Occipital lobe (tissue), 1 donor: ENCODE measurements at regions not wholly inside any gene's neighbourhood (a gene's known extent, or its start where the extent isn't known, plus 50 kb on each side); places are given as distances from the start of the nearest gene placed in this dataset.

Experiments used
- DNase-seq: peaks from one replicate; lab custom pipeline; 2025; lab: John Stamatoyannopoulos, UW

DNA sequence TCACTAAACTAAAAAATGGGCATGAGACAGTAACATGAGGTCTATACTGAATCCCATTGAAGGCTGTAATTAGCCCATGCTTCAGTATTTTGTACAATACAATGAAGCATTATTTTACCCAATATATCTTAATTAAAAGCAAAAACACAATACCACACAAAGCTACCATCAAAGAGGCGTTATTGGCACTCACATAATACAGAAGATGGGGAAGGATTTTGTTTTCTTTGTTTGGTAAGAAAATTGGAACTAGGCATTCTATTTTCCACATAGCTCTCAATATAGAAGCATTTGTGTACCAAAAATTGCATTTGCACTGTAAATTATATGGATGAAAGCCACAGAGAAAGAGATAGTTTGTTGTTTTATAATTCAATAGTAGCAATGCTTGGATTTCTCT is 761.0 kb downstream of the EFNA5 start:
- DNase-seq, result no peak

DNA sequence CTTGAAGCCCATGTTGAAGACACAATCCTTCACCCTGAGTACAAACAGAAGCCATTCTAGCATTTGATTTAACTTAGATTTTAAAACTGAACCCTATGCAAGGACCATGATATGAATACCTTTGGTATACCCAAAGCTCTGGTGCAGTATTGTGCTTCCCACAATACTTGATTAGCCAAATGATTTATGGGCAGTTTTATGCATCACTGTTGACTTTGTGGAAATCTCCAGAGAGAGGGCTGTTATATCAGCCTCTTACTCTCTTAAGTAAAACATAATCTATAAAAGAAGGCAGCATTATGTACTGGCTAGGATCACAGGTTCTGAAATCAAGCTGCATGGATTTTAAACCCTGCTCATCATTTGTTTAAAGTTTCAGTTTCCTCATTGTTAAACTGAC is 762.8 kb downstream of the EFNA5 start:
- no peak for DNase-seq

DNA sequence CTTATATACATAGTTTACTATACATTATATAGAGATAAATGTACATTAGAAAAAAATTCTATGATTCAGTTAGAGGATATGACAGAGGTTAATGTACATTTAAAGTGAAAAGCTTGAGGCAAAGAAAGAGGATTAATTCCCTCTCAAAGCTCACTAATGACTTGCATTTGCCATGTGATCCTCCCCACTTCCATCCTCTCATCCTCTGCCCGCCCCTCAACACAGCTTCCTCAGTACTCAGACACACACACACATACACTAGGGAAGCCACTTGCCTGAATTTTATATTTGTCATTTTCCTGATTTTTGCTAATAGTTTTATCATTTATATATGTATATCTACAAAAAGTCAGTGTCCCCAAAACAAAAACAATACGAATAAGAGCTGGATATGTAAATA is 764.5 kb downstream of the EFNA5 start:
- no peak for DNase-seq

DNA sequence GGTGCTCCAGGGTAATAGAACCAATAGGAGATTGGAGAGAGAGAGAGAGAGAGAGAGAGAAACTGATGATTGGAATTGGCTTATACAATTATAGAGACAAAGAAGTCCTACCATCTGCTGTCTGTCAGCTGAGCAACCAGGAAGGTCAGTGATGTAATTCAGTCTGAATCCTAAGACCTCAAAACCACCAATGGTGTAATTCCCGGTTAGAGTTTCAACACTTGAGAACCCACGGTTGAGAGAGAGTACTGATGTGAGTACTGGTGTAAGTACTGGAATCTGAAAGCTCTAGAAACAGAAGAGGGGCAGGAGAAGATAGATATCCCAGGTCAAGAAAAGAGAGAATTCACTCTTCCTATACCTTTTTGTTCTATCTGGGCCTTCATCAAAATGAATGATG is 775.8 kb downstream of the EFNA5 start:
- no peak for DNase-seq

DNA sequence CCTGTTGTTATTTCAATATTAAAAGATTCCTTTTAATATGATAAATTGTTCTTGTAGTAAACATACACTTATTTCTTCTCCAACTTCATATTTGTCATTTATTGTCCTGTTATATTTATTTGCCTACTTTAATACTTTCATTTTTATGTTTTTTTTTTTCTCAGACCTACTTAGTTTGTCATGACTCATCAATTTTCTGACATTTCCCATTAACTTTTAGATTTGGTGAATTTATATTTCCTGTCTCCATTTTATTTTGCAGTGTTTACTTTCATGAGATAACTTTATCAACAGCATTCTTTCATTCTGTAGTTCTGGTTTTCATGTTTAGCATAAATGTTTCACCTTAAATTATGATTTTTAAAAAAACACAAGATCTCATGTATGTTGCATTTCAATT is 788.7 kb downstream of the EFNA5 start:
- DNase-seq, result no peak

DNA sequence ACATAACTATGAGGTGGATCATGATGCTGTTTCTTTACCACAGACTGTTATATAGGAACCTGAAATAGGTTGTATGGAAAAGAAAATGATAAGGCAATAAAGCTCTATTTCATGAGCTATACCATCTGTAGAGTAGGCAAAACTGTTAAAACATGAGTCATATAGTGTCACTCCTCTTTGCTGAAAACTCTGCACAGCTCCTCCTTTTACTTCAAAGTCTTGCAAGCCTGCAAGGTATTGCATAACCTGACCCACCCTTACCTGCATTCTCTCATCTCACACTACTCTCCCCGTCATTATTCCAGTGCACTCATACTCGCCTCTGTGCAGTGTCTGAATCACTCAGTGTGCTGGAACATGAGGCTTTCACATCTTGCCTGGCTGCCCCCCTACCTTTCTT is 790.1 kb downstream of the EFNA5 start:
- DNase-seq, result no peak

DNA sequence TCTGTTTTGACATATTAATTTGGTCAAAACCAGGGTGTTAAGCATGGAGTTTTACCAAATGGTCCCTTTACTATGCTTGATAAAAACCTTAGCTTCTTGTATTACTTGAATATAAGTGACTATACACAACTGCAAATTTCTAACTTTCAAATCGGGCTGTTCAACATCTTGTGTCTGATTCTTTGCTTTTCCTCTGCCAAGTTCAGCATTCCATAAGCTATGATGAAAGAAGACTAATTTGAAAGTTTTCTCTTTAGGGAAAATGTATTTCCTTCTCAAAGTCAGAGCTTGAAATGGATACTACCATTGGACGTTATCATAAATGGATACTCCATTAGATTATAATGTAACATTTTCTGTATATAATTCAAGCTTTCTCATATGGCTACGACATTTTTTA is 792.9 kb downstream of the EFNA5 start:
- no peak for DNase-seq

DNA sequence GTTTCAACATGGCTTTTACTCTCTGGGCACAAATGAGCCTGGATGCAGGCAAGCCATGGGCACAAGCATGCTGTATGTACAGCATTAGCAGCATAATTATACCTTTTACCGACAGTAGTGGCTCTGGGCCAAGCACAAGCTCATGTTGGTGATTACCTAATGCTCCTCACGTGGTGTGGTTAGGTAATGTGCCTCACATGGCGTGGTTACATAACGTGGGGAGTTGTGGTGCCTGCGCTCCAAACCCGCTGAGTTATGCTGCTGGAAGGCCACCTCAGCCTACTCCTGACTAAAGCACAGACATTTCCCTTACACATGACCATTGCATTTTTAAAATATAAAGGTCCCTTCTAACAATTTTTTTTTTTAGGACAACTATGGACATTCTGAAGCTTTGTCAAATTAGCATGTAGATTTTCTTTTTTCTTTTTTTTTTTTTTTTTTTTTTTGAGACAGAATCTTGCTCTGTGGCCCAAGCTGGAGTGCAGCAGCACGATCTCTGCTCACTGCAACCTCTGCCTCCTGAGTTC is 794.0 kb downstream of the EFNA5 start:
- DNase-seq, result no peak

DNA sequence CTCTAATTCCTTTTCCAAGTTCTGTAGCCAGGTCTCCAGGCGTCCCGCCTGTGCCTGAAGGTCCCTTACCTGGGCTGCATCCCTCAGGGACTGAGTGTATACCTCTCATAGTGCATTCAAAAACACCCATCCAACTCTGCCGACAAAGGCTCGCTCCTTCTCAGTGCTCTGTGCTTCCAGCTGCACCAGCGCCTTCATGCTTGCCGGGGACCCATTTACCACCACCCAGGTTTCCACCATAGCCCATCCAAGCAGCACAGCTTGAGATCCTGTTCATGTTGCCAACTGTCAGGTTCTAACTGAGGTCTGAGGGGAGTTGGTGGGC is 794.5 kb downstream of the EFNA5 start:
- no peak for DNase-seq

DNA sequence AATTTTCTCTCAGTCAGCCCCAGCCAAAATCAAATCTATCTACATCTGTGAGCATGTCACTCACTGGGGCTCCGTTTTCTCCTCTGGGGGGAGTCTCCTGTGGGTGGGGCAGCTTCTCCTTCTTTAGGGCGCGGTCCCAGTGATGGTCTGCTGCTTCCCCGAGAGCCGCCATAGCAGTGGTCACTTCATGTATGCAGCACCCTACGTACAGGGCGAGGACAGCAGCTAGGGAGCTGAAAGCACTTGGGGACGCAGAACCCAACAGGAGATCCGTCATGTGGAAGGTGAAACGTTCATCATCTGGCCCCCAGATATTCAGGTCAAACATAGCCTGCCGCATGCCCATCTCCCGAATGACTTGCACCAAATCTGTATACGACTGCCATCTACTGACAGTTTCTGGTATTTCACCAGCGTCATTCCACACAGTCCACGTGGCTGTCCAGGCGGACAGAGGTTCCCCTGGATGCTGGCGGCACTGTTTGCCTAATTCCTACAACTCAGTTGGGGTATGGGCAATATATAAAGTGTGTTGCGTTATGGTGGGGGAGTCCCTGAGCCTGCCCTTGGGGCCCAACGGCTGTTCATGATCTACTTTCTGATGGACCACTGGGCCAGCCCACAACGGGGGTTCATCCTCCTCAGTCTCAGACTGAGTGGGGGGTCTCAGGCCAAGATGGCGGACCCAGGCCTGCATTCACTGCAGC is 795.0 kb downstream of the EFNA5 start:
- no peak for DNase-seq

DNA sequence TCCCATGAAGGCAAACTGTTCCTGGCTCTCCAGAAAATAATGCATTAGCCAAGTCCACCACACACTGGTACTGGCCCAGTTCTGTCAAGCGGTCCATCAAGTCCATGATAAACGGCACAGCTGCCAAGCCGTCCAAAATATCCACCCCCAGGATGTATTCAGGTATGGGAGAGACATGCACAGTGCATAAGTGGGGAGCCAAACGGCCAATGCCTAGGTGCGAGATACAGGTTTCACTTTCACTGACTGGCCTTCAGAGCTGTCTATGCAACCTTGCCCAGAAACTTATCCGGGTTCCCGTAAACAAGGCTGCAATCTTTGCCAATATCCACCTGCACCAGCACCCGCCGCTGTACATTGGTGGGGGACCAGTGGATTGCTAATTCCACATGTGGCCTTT is 795.8 kb downstream of the EFNA5 start:
- DNase-seq, result no peak

DNA sequence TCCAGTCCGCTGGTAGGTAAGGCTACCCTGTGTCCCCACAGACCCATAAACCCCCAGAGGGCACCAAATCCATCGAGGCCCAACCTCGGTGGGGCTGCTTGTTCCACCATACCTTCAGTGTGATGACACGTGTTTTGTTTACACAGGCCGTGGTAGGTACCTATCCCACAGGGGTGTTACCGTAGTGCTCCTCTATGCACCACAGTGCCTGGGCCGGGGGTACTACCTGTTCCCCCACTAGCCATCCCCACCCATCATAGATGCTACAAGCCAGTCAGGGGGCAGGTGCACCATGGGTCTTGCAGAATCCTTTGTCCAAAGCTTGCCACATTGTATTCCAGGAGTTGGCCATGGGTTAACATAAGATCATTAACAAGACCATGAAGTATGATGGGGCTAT is 796.2 kb downstream of the EFNA5 start:
- no peak for DNase-seq

DNA sequence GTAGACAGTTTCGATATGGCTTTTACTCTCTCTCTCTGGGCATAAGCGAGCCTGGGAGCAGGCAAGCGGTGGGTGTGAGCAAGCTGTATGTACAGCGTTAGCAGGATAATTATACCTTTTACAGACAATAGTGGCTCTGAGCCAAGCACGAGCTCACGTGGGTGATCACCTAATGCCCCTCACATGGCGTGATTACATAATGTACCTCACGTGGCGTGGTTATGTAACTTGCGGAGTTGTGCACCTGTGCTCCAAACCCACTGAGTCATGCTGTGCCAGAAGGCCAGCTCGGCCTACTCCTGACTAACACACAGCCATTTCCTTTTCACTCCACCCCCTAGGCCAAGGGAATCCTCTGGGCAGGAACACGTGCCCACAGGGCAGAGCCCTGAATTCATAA is 797.2 kb downstream of the EFNA5 start:
- DNase-seq, result no peak

DNA sequence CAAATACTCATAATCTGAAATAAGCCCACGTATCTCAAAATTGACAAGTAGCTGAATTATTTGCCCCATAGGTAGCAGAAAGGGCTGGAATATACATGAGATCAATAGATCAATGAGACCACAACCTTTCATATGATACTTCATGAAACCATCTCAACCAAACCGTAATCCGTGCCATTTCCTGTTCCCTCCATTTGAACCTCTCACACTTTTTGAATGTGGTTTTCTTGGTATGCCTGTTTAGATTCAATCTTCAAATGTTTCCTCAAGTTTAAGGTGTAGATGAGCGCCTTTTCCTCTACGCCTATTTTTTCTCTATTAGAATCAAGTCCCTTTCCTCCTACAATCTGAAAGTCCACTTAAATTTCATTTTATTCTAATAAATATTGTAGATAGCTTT is 805.5 kb downstream of the EFNA5 start:
- no peak for DNase-seq

DNA sequence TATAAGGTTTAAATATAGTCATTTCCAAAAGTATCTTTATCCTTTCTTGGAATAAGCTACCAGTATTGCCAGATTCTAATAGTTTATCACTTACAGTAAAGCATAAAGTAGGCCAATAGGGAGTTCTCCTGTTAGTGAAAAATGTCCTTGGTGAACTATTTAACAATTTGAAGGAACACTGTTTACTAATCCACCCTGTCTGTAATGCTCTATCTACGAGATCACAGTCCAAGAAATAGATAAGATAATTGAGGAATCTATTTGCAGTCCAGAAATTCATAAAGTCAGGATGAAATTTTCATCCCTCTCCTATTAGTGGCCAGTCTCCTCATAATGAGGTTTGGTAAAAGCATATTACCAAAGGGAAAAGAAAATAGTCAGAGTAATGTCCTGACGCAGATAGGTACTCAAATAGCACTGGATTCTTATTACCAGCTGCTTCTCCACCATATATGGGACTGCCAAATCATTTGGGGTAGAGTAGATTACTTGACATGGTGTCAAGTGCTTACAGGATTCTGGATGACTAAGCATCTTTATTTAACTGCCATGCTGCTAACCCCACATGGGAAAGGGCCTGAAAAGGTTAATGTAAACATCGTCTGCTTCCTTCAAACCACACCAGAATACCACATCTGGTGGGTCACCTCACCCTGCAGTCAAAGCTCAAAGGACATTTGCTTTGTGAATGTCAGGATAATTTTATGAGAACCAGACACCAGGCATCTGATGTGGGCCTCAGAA is 808.1 kb downstream of the EFNA5 start:
- no peak for DNase-seq

DNA sequence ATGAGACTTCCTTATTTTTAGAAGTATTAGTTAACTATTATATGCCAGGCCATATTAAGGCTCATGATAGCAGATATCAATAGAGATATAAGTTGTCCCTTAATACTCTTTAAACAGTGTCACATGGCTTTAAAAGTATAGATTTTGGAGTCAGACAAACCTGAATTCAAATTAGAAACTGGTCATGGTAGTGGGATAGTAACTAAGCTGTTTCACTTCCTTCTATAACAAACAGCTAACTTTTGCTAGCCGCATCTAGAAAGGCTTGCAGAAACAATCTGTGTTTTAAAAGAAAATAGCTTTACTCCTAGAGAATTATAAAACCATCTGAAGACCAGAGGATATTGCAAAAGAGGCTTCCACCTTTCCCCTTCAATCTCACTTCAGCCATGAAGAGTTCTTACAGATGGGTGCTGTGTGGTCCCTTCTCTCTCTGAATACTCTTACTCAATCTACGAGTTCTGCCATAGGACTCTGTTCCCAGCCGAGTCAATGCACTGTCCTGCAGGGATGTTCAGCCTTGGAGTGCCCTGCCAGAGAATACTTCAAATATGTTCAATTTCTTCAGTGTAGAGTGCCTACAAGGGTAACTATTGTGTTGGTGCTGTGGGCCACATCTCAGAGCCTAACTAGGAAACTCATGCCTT is 810.2 kb downstream of the EFNA5 start:
- no peak for DNase-seq

DNA sequence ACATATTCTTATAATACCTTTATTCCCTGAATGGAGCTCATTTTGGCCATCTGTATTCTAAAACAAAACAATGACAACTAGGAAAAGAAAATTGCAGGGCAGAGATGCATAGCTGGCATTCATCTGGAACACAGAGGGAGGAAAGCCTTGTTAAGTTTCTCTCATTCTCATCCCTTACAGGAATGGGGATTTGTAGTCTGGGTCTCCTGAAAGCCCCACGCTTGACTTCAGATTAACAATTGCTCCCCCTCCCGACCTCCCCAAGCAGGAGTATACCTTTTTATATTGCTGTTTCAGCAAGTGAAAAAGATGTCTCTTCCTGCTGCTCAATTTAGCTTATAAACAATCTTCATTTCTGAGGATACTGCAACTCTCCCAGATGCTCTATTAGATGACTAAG is 812.1 kb downstream of the EFNA5 start:
- DNase-seq, result no peak

DNA sequence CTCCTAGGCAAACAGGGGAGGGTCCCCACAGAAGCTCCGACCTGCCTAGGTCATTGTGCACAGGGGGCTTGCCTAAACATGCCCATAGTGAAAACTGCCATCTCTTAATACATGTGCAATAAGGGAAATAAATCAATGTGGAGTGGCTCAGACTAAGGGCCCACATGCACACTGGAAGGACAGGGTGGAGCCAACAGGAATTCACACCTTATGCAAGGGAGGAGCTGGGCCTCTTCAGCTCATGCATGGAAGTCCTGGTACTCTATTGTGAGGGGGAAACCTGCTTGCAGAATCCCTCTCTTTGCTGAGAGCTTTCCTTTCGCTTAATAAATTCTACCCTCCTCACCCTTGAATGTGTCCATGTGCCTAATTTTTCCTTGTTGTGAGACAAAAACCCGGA is 815.8 kb downstream of the EFNA5 start:
- DNase-seq, result no peak

DNA sequence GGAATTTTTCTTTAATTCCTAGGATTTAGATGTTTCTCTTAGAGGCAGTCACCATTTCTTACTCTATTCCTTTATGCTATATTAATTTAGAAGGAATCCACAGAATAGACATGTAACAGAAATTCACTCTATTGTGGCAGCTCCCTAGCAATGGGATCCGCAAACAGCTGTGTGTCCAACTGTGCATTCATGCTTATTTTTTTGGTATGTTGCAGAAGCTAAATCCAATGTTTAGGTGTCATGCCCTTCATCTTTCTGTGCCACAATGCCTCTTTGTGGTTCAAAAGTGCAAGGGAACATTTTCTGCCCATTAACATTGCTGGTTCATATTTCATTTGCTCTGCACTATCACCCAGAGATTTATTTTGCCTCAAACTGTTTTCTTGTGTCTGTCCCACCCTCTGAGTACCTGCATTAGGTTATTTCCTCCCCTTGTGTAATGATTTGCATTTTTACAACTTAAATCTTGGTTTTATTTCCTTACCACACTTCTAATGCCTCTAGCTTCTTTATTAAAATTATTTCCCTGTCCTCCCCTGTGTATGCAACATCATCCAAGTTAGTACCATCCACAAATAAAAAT is 816.5 kb downstream of the EFNA5 start:
- no peak for DNase-seq

DNA sequence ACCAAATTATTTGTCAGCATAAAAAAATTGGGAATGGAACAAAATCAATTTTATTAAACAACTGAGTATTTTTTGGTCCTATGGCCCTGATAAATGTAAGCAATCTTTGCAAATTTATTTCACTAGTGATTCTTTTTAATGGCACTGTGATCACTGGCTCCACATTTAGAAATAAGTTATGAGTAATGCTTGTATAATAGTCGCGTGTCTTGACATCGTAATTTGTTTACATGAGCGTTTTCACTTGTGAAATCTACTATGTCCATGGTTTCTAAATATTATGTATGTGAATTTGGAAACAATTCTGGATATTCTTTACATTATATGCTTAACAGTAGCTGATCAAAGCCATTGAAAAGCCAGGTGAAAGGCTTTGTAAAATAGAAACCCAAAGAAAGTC is 817.5 kb downstream of the EFNA5 start:
- no peak for DNase-seq

DNA sequence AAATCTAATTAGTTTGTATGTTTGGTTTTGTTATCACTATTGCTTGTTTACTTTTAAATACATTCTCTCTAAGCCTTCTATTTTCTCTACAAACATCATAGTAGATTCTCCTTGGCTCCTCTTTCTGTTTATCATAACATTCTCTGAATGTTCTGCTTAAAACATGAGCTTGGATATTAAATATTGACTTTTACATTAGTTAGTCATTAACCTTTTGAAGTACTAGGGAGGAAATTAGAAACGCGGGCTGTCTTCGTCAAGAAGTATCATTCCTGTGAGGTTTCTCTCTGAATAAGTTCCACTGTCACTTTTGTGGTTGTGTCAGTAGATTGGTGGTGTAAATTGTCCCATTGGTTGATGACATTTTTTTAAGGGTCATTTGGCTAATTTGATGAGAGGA is 821.5 kb downstream of the EFNA5 start:
- DNase-seq, result no peak

DNA sequence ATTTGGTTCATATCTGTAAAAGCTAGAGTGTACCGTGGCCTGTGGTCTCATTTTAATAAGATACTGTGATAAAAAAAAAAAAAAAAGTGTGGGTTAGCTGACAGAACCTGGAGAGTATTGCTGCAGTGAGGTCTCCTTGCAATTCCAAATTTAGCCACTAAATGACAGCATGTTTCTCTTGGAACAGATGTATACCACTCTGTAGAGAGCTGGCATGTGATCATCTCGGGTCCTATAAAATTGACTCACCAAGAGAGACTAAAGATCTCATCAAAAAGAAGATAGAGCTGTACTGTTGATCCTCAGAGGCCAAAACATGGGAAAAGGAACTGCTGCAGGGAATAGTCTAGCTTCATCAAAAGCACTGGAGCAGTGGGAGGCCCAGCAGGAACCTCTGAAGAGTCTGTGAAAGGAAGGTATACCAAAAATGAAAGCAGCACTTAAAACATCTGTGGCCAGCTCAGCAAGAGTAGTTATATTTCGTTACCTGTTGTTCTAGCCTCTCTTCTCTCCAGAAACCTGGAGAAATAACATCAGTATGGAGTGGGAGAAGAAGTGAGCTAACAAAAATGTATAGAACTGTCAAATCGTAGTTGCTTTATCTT is 826.8 kb downstream of the EFNA5 start:
- no peak for DNase-seq
